ENCODE measurements at regions not wholly inside any gene's neighbourhood (a gene's known extent, or its start where the extent isn't known, plus 50 kb on each side); places are given as distances from the start of the nearest gene placed in this dataset.

DNA sequence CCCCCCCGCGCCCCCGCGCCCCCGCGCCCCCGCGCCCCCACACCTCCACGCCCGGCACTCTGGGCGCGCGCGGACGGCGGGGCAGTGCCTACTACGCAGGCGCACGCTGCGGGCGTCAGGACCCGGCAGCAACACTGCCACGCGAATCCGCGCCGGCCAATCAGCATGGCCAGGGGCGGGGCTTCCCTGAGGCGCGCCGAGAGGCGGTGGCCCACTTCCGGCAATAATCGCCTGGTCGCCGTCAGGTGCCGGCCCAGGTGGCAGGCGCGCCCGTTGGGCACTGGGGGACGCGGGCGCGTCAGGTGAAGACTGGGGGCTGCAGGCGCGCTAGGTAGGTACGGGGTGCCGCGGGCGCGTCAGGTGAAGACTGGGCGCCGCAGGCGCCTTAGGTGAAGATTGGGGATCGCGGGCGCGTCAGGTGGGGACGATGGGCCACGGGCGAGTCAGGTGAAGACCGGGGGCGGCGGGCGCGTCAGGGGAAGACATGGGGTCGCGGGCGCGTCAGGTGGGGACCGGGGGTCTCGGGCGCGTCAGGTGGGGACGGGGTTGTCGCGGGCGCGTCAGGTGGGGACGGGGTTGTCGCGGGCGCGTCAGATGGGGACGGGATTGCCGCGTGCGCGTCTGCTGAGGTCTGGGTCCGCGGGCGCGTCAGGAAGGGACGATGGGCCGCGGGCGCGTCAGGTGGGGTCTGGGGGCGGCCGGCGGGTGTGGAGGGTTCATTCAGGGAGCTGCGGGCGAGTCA lies 219.1 kb downstream of the RTP5 start:
- TF ChIP-seq CTCF (IDR thresholded peaks at IDR 0.05) (no peak), POLR2A (IDR thresholded peaks at IDR 0.05) (no peak)

All from lower leg skin (tissue), 3 donors.